GM12891 (cell line): ENCODE measurements at regions not wholly inside any gene's neighbourhood (a gene's known extent, or its start where the extent isn't known, plus 50 kb on each side); places are given as distances from the start of the nearest gene placed in this dataset.

Source experiments
- PAX5 ChIP-seq: IDR thresholded peaks from 2 replicates; pipeline ENCODE4 v1.6.1; 2011; ENCODE audit warnings: low read length, moderate library complexity, mild to moderate bottlenecking; ENCODE audit not compliant: insufficient read depth, severe bottlenecking
- POLR2A ChIP-seq: IDR thresholded peaks from 2 replicates; pipeline ENCODE4 v1.6.1; 2011; ENCODE audit warnings: low read depth, low read length, control low read depth

GRCh38 chrX:82732861-82733260 is 775.2 kb upstream of the POU3F4 start:
- TF ChIP-seq PAX5 (no peak), POLR2A (no peak)
